ENCODE measurements at regions not wholly inside any gene's neighbourhood (a gene's known extent, or its start where the extent isn't known, plus 50 kb on each side); places are given as distances from the start of the nearest gene placed in this dataset.

DNA sequence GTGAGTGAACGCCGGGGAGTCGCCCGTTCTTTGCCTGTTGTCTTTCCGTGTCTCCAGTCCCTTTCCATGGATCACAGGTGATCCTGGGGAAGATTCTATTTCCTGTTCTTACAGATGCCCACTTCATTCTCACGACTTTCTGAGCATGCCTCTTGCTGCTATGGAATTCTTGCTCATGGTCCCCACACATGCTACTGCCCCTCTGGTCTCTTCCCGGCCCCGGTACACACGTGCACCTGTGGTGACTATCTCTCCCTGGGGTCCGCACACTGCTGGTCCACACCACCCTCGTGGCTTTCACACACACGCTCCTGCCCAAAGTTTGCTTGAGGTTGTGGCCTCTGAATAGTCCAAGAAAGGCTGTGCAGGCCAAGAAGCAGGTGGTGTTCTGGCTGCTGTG, 67.9 kb upstream of the ALKAL2 start:
- DNase-seq = no peak

DNA sequence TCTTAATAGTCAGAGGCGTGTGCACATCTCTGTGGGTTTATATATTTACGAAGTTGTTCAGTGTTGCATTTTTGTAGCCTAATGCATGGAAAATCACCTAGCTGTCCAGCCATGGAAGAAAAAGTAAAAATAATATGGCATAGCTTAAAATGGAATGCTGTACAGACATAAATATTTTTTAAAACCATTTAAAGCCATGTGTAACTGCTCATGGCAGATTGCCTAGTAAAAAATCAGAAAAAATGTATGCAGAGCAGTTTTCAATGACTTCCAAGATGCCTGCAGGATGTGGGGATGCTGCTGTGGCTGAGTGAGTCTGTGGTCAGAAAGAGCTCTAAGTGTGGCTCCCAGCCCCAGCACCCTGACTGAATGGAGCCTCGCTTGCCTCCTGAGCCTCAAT, 64.8 kb upstream of the ALKAL2 start:
- intact Hi-C loops (cut with DNase I) = no loop called here
- Histone ChIP-seq H3K27me3 (ENCODE audit: control insufficient read depth, insufficient read depth, low read length) (no peaks in the 10 kb centered on the region), H3K4me1 (ENCODE audit: control insufficient read depth in 2 of 3, insufficient read depth in 2 of 3, low read depth in 1 of 3, low read length in 3 of 3) (no peaks in the 10 kb centered on the region), H3K36me3 (ENCODE audit: control insufficient read depth in 2 of 3, insufficient read depth in 3 of 3, low read length in 3 of 3) (no peaks in the 10 kb centered on the region), H3K27ac (ENCODE audit: low read depth in 2 of 2, low read length in 2 of 2) (no peak overlapping the region), H3K9ac (ENCODE audit: low read length in 3 of 3) (no peak overlapping the region), H3K9me3 (ENCODE audit: control insufficient read depth in 2 of 3, insufficient read depth in 1 of 3, low read length in 3 of 3) (no peaks in the 10 kb centered on the region), H3K4me3 (ENCODE audit: low read length in 3 of 3) (no peak overlapping the region)
- DNase-seq (peak in 1 of 5 donors; percentile 38), FAIRE-seq (no peak)
- TF ChIP-seq, protein P1, sequence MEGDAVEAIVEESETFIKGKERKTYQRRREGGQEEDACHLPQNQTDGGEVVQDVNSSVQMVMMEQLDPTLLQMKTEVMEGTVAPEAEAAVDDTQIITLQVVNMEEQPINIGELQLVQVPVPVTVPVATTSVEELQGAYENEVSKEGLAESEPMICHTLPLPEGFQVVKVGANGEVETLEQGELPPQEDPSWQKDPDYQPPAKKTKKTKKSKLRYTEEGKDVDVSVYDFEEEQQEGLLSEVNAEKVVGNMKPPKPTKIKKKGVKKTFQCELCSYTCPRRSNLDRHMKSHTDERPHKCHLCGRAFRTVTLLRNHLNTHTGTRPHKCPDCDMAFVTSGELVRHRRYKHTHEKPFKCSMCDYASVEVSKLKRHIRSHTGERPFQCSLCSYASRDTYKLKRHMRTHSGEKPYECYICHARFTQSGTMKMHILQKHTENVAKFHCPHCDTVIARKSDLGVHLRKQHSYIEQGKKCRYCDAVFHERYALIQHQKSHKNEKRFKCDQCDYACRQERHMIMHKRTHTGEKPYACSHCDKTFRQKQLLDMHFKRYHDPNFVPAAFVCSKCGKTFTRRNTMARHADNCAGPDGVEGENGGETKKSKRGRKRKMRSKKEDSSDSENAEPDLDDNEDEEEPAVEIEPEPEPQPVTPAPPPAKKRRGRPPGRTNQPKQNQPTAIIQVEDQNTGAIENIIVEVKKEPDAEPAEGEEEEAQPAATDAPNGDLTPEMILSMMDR (IDR thresholded peaks at IDR 0.05; ENCODE audit: borderline replicate concordance, extremely low read depth, insufficient read depth) = no peak

More for the DNA sequence above, 67.9 kb upstream of the ALKAL2 start:
- no peak overlapping the region for H3K9ac ChIP-seq (ENCODE audit: low read length in 3 of 3)
- no peak overlapping the region for H3K4me3 ChIP-seq (ENCODE audit: low read length in 3 of 3)
- H3K36me3 ChIP-seq (ENCODE audit: control insufficient read depth in 2 of 3, insufficient read depth in 3 of 3, low read length in 3 of 3) = no peaks in the 10 kb centered on the region
- TF ChIP-seq, protein P1 (IDR thresholded peaks at IDR 0.05; ENCODE audit: borderline replicate concordance, extremely low read depth, insufficient read depth) = no peak
- FAIRE-seq = no peak
- H3K27me3 ChIP-seq (ENCODE audit: control insufficient read depth, insufficient read depth, low read length) = no peaks in the 10 kb centered on the region
- H3K27ac ChIP-seq (ENCODE audit: low read depth in 2 of 2, low read length in 2 of 2) = no peak overlapping the region
- H3K9me3 ChIP-seq (ENCODE audit: control insufficient read depth in 2 of 3, insufficient read depth in 1 of 3, low read length in 3 of 3) = no peaks in the 10 kb centered on the region
- intact Hi-C loops (cut with DNase I) = no loop called here
- no peaks in the 10 kb centered on the region for H3K4me1 ChIP-seq (ENCODE audit: control insufficient read depth in 2 of 3, insufficient read depth in 2 of 3, low read depth in 1 of 3, low read length in 3 of 3)

DNA sequence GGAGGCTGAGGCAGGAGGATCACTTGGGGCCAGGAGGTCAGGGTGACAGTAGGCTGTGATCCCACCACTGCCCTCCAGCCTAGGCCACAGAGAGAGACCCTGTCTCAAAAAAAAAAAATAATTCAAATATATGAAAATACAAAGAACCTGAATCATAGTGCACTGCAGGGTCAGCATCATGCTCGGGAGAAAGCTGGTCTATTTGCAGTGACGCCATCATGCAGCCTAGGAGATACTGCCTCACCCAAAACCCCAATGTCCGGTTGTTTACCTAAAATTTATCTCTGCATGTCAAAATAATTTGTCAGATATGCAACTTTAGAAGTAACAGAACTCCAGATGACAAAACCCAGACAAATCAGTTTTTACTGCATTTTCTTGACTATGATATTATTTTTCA, 61.5 kb upstream of the ALKAL2 start:
- no peak for FAIRE-seq
- Histone ChIP-seq H3K27me3 (ENCODE audit: control insufficient read depth, insufficient read depth, low read length) (no peaks in the 10 kb centered on the region), H3K9ac (ENCODE audit: low read length in 3 of 3) (no peak overlapping the region), H3K4me1 (ENCODE audit: control insufficient read depth in 2 of 3, insufficient read depth in 2 of 3, low read depth in 1 of 3, low read length in 3 of 3) (no peaks in the 10 kb centered on the region), H3K4me3 (ENCODE audit: low read length in 3 of 3) (no peak overlapping the region), H3K9me3 (ENCODE audit: control insufficient read depth in 2 of 3, insufficient read depth in 1 of 3, low read length in 3 of 3) (no peaks in the 10 kb centered on the region), H3K27ac (ENCODE audit: low read depth in 2 of 2, low read length in 2 of 2) (no peak overlapping the region), H3K36me3 (ENCODE audit: control insufficient read depth in 2 of 3, insufficient read depth in 3 of 3, low read length in 3 of 3) (no peaks in the 10 kb centered on the region)
- TF ChIP-seq, protein P1 (IDR thresholded peaks at IDR 0.05; ENCODE audit: borderline replicate concordance, extremely low read depth, insufficient read depth) = no peak
- no peak for DNase-seq
- intact Hi-C loops (cut with DNase I) = no loop called here

DNA sequence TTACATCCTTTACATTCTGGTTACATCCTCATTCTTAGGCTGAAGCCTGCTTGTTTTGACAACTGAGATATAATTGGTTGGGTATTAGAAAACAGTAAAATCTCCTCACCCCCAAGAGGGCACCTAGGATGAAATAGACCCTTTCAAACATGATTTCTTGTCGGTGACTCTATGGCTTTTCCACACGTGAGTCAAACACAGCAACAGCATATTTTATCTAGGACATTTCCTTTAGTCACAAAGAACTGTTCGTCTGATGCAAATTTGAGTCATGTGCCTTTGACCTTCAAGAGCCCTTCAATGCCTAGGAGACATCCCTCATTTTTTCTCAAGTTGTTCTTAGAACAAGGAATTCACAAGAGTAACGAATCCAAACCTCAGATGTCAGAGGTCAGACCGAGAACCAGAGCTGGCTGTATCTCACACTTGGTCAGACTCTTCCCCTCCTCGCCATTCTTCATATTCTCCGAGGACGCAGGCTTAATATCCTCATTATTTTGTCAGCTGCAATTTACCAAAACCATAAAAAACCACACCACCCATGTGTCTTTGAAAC, 60.5 kb upstream of the ALKAL2 start:
- no peak for FAIRE-seq
- H3K27ac ChIP-seq (ENCODE audit: low read depth in 2 of 2, low read length in 2 of 2) = no peak overlapping the region
- H3K4me3 ChIP-seq (ENCODE audit: low read length in 3 of 3) = no peak overlapping the region
- no peak overlapping the region for H3K9ac ChIP-seq (ENCODE audit: low read length in 3 of 3)
- intact Hi-C loops (cut with DNase I) = no loop called here
- no peaks in the 10 kb centered on the region for H3K4me1 ChIP-seq (ENCODE audit: control insufficient read depth in 2 of 3, insufficient read depth in 2 of 3, low read depth in 1 of 3, low read length in 3 of 3)
- no peaks in the 10 kb centered on the region for H3K36me3 ChIP-seq (ENCODE audit: control insufficient read depth in 2 of 3, insufficient read depth in 3 of 3, low read length in 3 of 3)
- no peaks in the 10 kb centered on the region for H3K27me3 ChIP-seq (ENCODE audit: control insufficient read depth, insufficient read depth, low read length)
- DNase-seq = no peak
- no peaks in the 10 kb centered on the region for H3K9me3 ChIP-seq (ENCODE audit: control insufficient read depth in 2 of 3, insufficient read depth in 1 of 3, low read length in 3 of 3)
- TF ChIP-seq, protein P1 (IDR thresholded peaks at IDR 0.05; ENCODE audit: borderline replicate concordance, extremely low read depth, insufficient read depth) = no peak
